Osteocyte (in vitro differentiated cells): ENCODE measurements at regions not wholly inside any gene's neighbourhood (a gene's known extent, or its start where the extent isn't known, plus 50 kb on each side); places are given as distances from the start of the nearest gene placed in this dataset.

Source experiments
- DNase-seq: peaks from one replicate; pipeline ENCODE4 v3.0.0; 2021; ENCODE audit warnings: mixed read lengths; ENCODE audit not compliant: unreplicated experiment; ENCODE audit errors: extremely low spot score
- H3K27ac Mint-ChIP-seq: one replicate; pipeline ENCODE4 v1.8.0; 2021; ENCODE audit warnings: mild to moderate bottlenecking, mixed read lengths; ENCODE audit not compliant: unreplicated experiment
- H3K27me3 Mint-ChIP-seq: one replicate; pipeline ENCODE4 v1.8.0; 2021; ENCODE audit warnings: mixed read lengths; ENCODE audit not compliant: unreplicated experiment
- H3K36me3 Mint-ChIP-seq: one replicate; pipeline ENCODE4 v1.8.0; 2021; ENCODE audit warnings: mixed read lengths; ENCODE audit not compliant: unreplicated experiment
- H3K4me1 Mint-ChIP-seq: one replicate; pipeline ENCODE4 v1.8.0; 2021; ENCODE audit warnings: mixed read lengths; ENCODE audit not compliant: unreplicated experiment
- H3K4me3 Mint-ChIP-seq: one replicate; pipeline ENCODE4 v1.8.0; 2021; ENCODE audit warnings: mild to moderate bottlenecking, moderate library complexity, mixed read lengths; ENCODE audit not compliant: unreplicated experiment
- H3K9me3 Mint-ChIP-seq: one replicate; pipeline ENCODE4 v1.8.0; 2021; ENCODE audit warnings: mixed read lengths; ENCODE audit not compliant: unreplicated experiment
- TF ChIP-seq, protein P1 (sequence below): fragments of 200-600 bp; sonication (generic); IDR thresholded peaks from 2 replicates; pipeline ENCODE4 v1.5.0; 2021; ENCODE audit warnings: antibody characterized with exemption, mild to moderate bottlenecking, moderate library complexity

DNA sequence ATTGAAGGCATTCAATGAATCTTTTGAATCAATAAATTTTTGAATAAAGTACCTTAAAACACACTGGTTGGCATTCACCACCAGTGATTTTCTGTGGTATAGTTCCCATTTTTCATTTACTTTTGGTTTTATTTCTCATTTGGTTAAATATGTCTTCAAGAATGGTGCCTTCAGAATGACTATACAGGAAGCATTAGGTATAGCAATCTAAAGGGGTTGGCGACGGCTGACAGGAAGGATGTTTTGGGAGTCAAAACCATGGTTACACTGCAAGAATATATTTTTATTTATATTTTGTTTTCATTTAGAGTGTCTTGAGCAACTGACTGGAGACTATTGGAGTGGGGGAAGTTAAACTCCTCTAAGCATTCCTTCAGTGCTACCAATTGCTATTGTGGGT, 235.7 kb downstream of the HTR1A start:
- no peak for DNase-seq
- H3K9me3 Mint-ChIP-seq, result peaks cover under 1% of the 10 kb centered on the region
- no peaks in the 10 kb centered on the region for H3K4me1 Mint-ChIP-seq
- H3K27ac Mint-ChIP-seq, result no peak overlapping the region
- no peak overlapping the region for H3K4me3 Mint-ChIP-seq
- no peaks in the 10 kb centered on the region for H3K27me3 Mint-ChIP-seq
- TF ChIP-seq, protein P1, sequence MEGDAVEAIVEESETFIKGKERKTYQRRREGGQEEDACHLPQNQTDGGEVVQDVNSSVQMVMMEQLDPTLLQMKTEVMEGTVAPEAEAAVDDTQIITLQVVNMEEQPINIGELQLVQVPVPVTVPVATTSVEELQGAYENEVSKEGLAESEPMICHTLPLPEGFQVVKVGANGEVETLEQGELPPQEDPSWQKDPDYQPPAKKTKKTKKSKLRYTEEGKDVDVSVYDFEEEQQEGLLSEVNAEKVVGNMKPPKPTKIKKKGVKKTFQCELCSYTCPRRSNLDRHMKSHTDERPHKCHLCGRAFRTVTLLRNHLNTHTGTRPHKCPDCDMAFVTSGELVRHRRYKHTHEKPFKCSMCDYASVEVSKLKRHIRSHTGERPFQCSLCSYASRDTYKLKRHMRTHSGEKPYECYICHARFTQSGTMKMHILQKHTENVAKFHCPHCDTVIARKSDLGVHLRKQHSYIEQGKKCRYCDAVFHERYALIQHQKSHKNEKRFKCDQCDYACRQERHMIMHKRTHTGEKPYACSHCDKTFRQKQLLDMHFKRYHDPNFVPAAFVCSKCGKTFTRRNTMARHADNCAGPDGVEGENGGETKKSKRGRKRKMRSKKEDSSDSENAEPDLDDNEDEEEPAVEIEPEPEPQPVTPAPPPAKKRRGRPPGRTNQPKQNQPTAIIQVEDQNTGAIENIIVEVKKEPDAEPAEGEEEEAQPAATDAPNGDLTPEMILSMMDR, result no peak
- no peaks in the 10 kb centered on the region for H3K36me3 Mint-ChIP-seq

- TF ChIP-seq, protein P1, result no peak
- Mint-ChIP-seq H3K4me1 (no peaks in the 10 kb centered on the region), H3K27me3 (no peaks in the 10 kb centered on the region), H3K4me3 (no peak overlapping the region), H3K36me3 (no peaks in the 10 kb centered on the region), H3K9me3 (no peaks in the 10 kb centered on the region), H3K27ac (no peak overlapping the region)
- no peak for DNase-seq
Observed at GRCh38 chr5:63719147-63719546, 243.1 kb downstream of the HTR1A start.

GRCh38 chr5:63700241-63700640, 262.0 kb downstream of the HTR1A start:
- Mint-ChIP-seq H3K27me3 (no peaks in the 10 kb centered on the region), H3K4me3 (no peak overlapping the region), H3K9me3 (peaks cover 9% of the 10 kb centered on the region), H3K4me1 (no peaks in the 10 kb centered on the region), H3K27ac (no peak overlapping the region), H3K36me3 (no peaks in the 10 kb centered on the region)
- DNase-seq, result no peak
- TF ChIP-seq, protein P1, result no peak

GRCh38 chr5:63697811-63698210, 264.4 kb downstream of the HTR1A start:
- DNase-seq, result no peak
- H3K27me3 Mint-ChIP-seq, result no peaks in the 10 kb centered on the region
- no peaks in the 10 kb centered on the region for H3K4me1 Mint-ChIP-seq
- no peaks in the 10 kb centered on the region for H3K36me3 Mint-ChIP-seq
- H3K27ac Mint-ChIP-seq, result no peak overlapping the region
- H3K9me3 Mint-ChIP-seq, result peaks cover under 1% of the 10 kb centered on the region
- H3K4me3 Mint-ChIP-seq, result no peak overlapping the region
- TF ChIP-seq, protein P1, result no peak

DNA sequence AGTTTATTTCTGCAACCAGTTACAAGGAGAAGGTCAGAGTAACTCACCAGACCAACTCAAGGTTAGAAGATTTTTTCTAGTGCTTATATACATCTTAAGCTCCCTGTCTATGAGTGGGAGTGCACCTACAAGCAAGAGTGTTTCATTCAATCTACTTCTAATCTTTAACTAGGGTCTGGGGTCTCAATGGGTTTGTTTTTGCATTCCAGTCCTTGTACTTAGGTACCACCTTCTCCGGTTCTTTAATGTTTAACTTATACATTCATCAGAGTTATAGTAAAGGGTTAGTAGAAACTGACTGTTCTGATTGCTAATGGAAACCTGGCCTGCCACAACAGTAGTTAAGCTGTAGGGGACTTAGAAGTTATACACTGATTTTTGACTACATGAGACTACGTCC, 271.7 kb downstream of the HTR1A start:
- Mint-ChIP-seq H3K9me3 (no peaks in the 10 kb centered on the region), H3K27ac (no peak overlapping the region), H3K27me3 (no peaks in the 10 kb centered on the region), H3K36me3 (no peaks in the 10 kb centered on the region), H3K4me1 (no peaks in the 10 kb centered on the region), H3K4me3 (no peak overlapping the region)
- no peak for DNase-seq
- TF ChIP-seq, protein P1, result no peak
